HEK293T (cell line): ENCODE measurements at regions not wholly inside any gene's neighbourhood (a gene's known extent, or its start where the extent isn't known, plus 50 kb on each side); places are given as distances from the start of the nearest gene placed in this dataset.

Experiments used
- CTCF ChIA-PET: fragments of 350-600 bp; formaldehyde crosslinking; extraction: SDS; loops from one replicate; lab custom pipeline; 2021; ENCODE audit warnings: antibody characterized with exemption, inconsistent platforms; lab: Yijun Ruan, JAX
- POLR2A ChIA-PET: fragments of 350-600 bp; formaldehyde crosslinking; extraction: SDS; loops from one replicate; lab custom pipeline; 2020; ENCODE audit warnings: antibody characterized with exemption, inconsistent platforms; lab: Yijun Ruan, JAX
- DNase-seq: peaks from one replicate; pipeline ENCODE4 v3.0.0; 2012; ENCODE audit warnings: mixed read lengths; ENCODE audit errors: extremely low spot score
- ARNT ChIP-seq: fragments of 450-650 bp; IDR thresholded peaks from 2 replicates; pipeline ENCODE4 v1.6.1; 2017; ENCODE audit warnings: mild to moderate bottlenecking
- BHLHE40 ChIP-seq: fragments of 450-650 bp; IDR thresholded peaks from 2 replicates; pipeline ENCODE4 v1.6.1; 2016; ENCODE audit warnings: mild to moderate bottlenecking, moderate library complexity, borderline replicate concordance
- CTBP1 ChIP-seq: fragments of 450-650 bp; IDR thresholded peaks from 2 replicates; pipeline ENCODE4 v1.6.1; 2016; ENCODE audit warnings: borderline replicate concordance
- ELF4 ChIP-seq: fragments of 450-650 bp; IDR thresholded peaks from 2 replicates; pipeline ENCODE4 v1.6.1; 2017; ENCODE audit warnings: antibody characterized with exemption
- FOXA1 ChIP-seq: fragments of 450-650 bp; IDR thresholded peaks from 2 replicates; pipeline ENCODE4 v1.6.1; 2016; ENCODE audit warnings: mild to moderate bottlenecking
- FOXK2 ChIP-seq: fragments of 450-650 bp; IDR thresholded peaks from 2 replicates; pipeline ENCODE4 v1.6.1; 2016; ENCODE audit warnings: mild to moderate bottlenecking
- FOXM1 ChIP-seq: fragments of 450-650 bp; IDR thresholded peaks from 2 replicates; pipeline ENCODE4 v1.6.1; 2017; ENCODE audit warnings: mild to moderate bottlenecking, borderline replicate concordance
- HDGF ChIP-seq: fragments of 450-650 bp; IDR thresholded peaks from 2 replicates; pipeline ENCODE4 v1.6.1; 2017; ENCODE audit warnings: antibody characterized with exemption, borderline replicate concordance
- L3MBTL2 ChIP-seq: fragments of 450-650 bp; conservative IDR thresholded peaks from 2 replicates; pipeline ENCODE4 v1.6.1; 2016; ENCODE audit warnings: mild to moderate bottlenecking
- LEF1 ChIP-seq: fragments of 450-650 bp; IDR thresholded peaks from 2 replicates; pipeline ENCODE4 v1.6.1; 2017; ENCODE audit warnings: mild to moderate bottlenecking, borderline replicate concordance
- NFRKB ChIP-seq: fragments of 450-650 bp; IDR thresholded peaks from 2 replicates; pipeline ENCODE4 v1.6.1; 2016; ENCODE audit warnings: mild to moderate bottlenecking, moderate library complexity
- PKNOX1 ChIP-seq: fragments of 450-650 bp; IDR thresholded peaks from 2 replicates; pipeline ENCODE4 v1.6.1; 2016
- SP1 ChIP-seq: fragments of 450-650 bp; IDR thresholded peaks from 2 replicates; pipeline ENCODE4 v1.6.1; 2017
- SUZ12 ChIP-seq: fragments of 450-650 bp; IDR thresholded peaks from 2 replicates; pipeline ENCODE4 v1.6.1; 2016; ENCODE audit warnings: mild to moderate bottlenecking
- TARDBP ChIP-seq: fragments of 450-650 bp; IDR thresholded peaks from 2 replicates; pipeline ENCODE4 v1.6.1; 2016
- ZNF384 ChIP-seq: fragments of 450-650 bp; IDR thresholded peaks from 2 replicates; pipeline ENCODE4 v1.6.1; 2016

- CTCF ChIA-PET, result interaction anchor here (0.7 to 0.9 kb wide), 2 partner anchors 9 to 168 kb away, joined by 3 read pairs; no protein-coding TSS in a partner anchor
- TF ChIP-seq BHLHE40 (no peak), CTBP1 (no peak), SP1 (no peak), ZNF384 (no peak), SUZ12 (no peak), FOXA1 (no peak), FOXM1 (no peak), PKNOX1 (no peak)
- POLR2A ChIA-PET, result no interaction called here
- no peak for DNase-seq
Observed at GRCh38 chr13:73702419-73703071, 431.7 kb downstream of the KLF12 start.

GRCh38 chr13:73701160-73701559 lies 433.0 kb downstream of the KLF12 start:
- no peak for DNase-seq
- ChIA-PET POLR2A (no interaction called here), CTCF (no interaction called here)
- TF ChIP-seq ZNF384 (no peak), LEF1 (no peak), SUZ12 (no peak), HDGF (no peak), FOXA1 (no peak), TARDBP (no peak), ARNT (no peak), FOXK2 (no peak), FOXM1 (no peak), SP1 (no peak), CTBP1 (no peak), NFRKB (no peak), L3MBTL2 (no peak), ELF4 (no peak), PKNOX1 (no peak), BHLHE40 (no peak)

GRCh38 chr13:73698859-73699258 lies 435.3 kb downstream of the KLF12 start:
- CTCF ChIA-PET, result no interaction called here

GRCh38 chr13:73697166-73697565 lies 437.0 kb downstream of the KLF12 start:
- POLR2A ChIA-PET, result no interaction called here
- TF ChIP-seq ELF4, result no peak
- TF ChIP-seq ARNT, result no peak
- DNase-seq, result no peak
- CTCF ChIA-PET, result no interaction called here

More at GRCh38 chr13:73698859-73699258, 435.3 kb downstream of the KLF12 start:
- DNase-seq, result no peak
- POLR2A ChIA-PET, result no interaction called here
- TF ChIP-seq PKNOX1, result no peak
- TF ChIP-seq FOXA1, result no peak
- no peak for TF ChIP-seq CTBP1
- TF ChIP-seq FOXK2, result no peak
- no peak for TF ChIP-seq ARNT

- TF ChIP-seq CTBP1 (no peak), BHLHE40 (no peak), TARDBP (no peak), FOXK2 (no peak), FOXA1 (no peak), FOXM1 (no peak), ARNT (no peak), PKNOX1 (no peak), HDGF (no peak), L3MBTL2 (no peak), LEF1 (no peak), SP1 (no peak), ZNF384 (no peak)
- ChIA-PET CTCF (no interaction called here), POLR2A (no interaction called here)
- no peak for DNase-seq
Observed at GRCh38 chr13:73696713-73697112, 437.5 kb downstream of the KLF12 start.

- ChIA-PET CTCF (no interaction called here), POLR2A (no interaction called here)
- TF ChIP-seq ARNT, result no peak
- no peak for TF ChIP-seq FOXK2
- TF ChIP-seq FOXM1, result no peak
- DNase-seq, result no peak
Observed at GRCh38 chr13:73696271-73696670, 437.9 kb downstream of the KLF12 start.
